GM23338 (cell line): ENCODE measurements at regions not wholly inside any gene's neighbourhood (a gene's known extent, or its start where the extent isn't known, plus 50 kb on each side); places are given as distances from the start of the nearest gene placed in this dataset.

Experiments used
- ATAC-seq: fragments of 200-7000 bp; cut with Tn5 transposase; 3 replicates; pipeline ENCODE4 v1.9.1; 2020
- DNase-seq: peaks from one replicate; pipeline ENCODE4 v3.0.0-alpha.2; 2015; ENCODE audit warnings: low spot score
- H2AFZ ChIP-seq: fragments of 200-600 bp; sonication (generic); 2 replicates; pipeline ENCODE4 v1.8.0; 2016; ENCODE audit warnings: antibody characterized with exemption, mild to moderate bottlenecking, moderate library complexity
- H3F3A ChIP-seq: fragments of 200-600 bp; sonication (generic); replicated peaks from 2 replicates; pipeline ENCODE4 v1.8.0; 2017; ENCODE audit warnings: antibody characterized with exemption, mixed run types, low read depth
- H3K27ac ChIP-seq: fragments of 200-600 bp; sonication (generic); 2 replicates; pipeline ENCODE4 v1.6.1; 2016; ENCODE audit warnings: low read depth
- H3K27me3 ChIP-seq: fragments of 200-600 bp; sonication (generic); 2 replicates; pipeline ENCODE4 v1.8.0; 2016; ENCODE audit warnings: mild to moderate bottlenecking, mixed run types, moderate library complexity; ENCODE audit not compliant: insufficient read depth
- H3K36me3 ChIP-seq: fragments of 200-600 bp; sonication (generic); 2 replicates; pipeline ENCODE4 v1.8.0; 2016; ENCODE audit warnings: mild to moderate bottlenecking; ENCODE audit not compliant: insufficient read depth
- H3K4me1 ChIP-seq: fragments of 200-600 bp; sonication (generic); 2 replicates; pipeline ENCODE4 v1.8.0; 2016; ENCODE audit warnings: mild to moderate bottlenecking, moderate library complexity; ENCODE audit not compliant: insufficient read depth
- H3K4me2 ChIP-seq: fragments of 200-600 bp; sonication (generic); 2 replicates; pipeline ENCODE4 v1.7.1; 2017; ENCODE audit warnings: mixed run types
- H3K4me3 ChIP-seq: fragments of 200-600 bp; sonication (generic); 2 replicates; pipeline ENCODE4 v1.6.1; 2016; ENCODE audit warnings: mixed run types
- H3K79me2 ChIP-seq: fragments of 200-600 bp; sonication (generic); replicated peaks from 2 replicates; pipeline ENCODE4 v1.8.0; 2017; ENCODE audit warnings: mild to moderate bottlenecking; ENCODE audit not compliant: insufficient read depth
- H3K9me2 ChIP-seq: fragments of 200-600 bp; sonication (generic); 2 replicates; pipeline ENCODE4 v1.8.0; 2017; ENCODE audit not compliant: insufficient read depth
- H4K20me1 ChIP-seq: fragments of 200-600 bp; sonication (generic); replicated peaks from 2 replicates; pipeline ENCODE4 v1.8.0; 2017; ENCODE audit warnings: mild to moderate bottlenecking; ENCODE audit not compliant: insufficient read depth
- H3K27ac Mint-ChIP-seq: 2 replicates; pipeline ENCODE4 v1.8.0; 2020; ENCODE audit warnings: inconsistent platforms, mild to moderate bottlenecking, moderate library complexity, mixed read lengths
- H3K27me3 Mint-ChIP-seq: 3 replicates; pipeline ENCODE4 v1.8.0; 2022; ENCODE audit warnings: low read depth, mild to moderate bottlenecking, moderate library complexity, mixed read lengths, inconsistent platforms; ENCODE audit not compliant: insufficient read depth, poor library complexity
- H3K36me3 Mint-ChIP-seq: 3 replicates; pipeline ENCODE4 v1.8.0; 2021; ENCODE audit warnings: low read depth, mild to moderate bottlenecking, inconsistent platforms, moderate library complexity, mixed read lengths
- H3K4me1 Mint-ChIP-seq: 3 replicates; pipeline ENCODE4 v1.8.0; 2020; ENCODE audit warnings: mild to moderate bottlenecking, inconsistent platforms, mixed read lengths
- H3K4me3 Mint-ChIP-seq: 3 replicates; pipeline ENCODE4 v1.8.0; 2021; ENCODE audit warnings: moderate library complexity, mild to moderate bottlenecking, inconsistent platforms, mixed read lengths
- H3K9me3 Mint-ChIP-seq: 3 replicates; pipeline ENCODE4 v1.8.0; 2020; ENCODE audit warnings: moderate library complexity, mild to moderate bottlenecking, inconsistent platforms, mixed read lengths
- CREB1 ChIP-seq: fragments of 250-450 bp; sonication (Bioruptor Pico); IDR thresholded peaks from 2 replicates; pipeline ENCODE4 v1.5.0; 2020; ENCODE audit warnings: low read depth, mild to moderate bottlenecking, moderate library complexity
- EZH2 ChIP-seq: fragments of 200-600 bp; sonication (generic); IDR thresholded peaks from one replicate; pipeline ENCODE4 v1.8.0; 2017; ENCODE audit warnings: antibody characterized with exemption, mild to moderate bottlenecking, low read depth; ENCODE audit not compliant: unreplicated experiment
- EZH2phosphoT487 ChIP-seq: fragments of 200-600 bp; sonication (generic); IDR thresholded peaks from one replicate; pipeline ENCODE4 v1.8.1; 2018; ENCODE audit warnings: antibody characterized with exemption; ENCODE audit not compliant: unreplicated experiment
- JUNB ChIP-seq: IDR thresholded peaks from one replicate; pipeline ENCODE4 v1.6.1; 2016; ENCODE audit warnings: antibody characterized with exemption; ENCODE audit not compliant: unreplicated experiment
- NANOG ChIP-seq: IDR thresholded peaks from 2 replicates; pipeline ENCODE4 v1.6.1; 2016; ENCODE audit warnings: antibody characterized with exemption, borderline replicate concordance
- POLR2AphosphoS5 ChIP-seq: IDR thresholded peaks from 2 replicates; pipeline ENCODE4 v1.6.1; 2016; ENCODE audit warnings: antibody characterized with exemption, low read depth
- STAT1 ChIP-seq: IDR thresholded peaks from one replicate; pipeline ENCODE4 v1.6.1; 2016; ENCODE audit warnings: antibody characterized with exemption; ENCODE audit not compliant: unreplicated experiment
- ZNF114 ChIP-seq: fragments of 250-450 bp; sonication (Bioruptor Pico); IDR thresholded peaks from 2 replicates; pipeline ENCODE4 v1.5.0; 2020; ENCODE audit warnings: mild to moderate bottlenecking, moderate library complexity
- ZNF331 ChIP-seq: fragments of 250-450 bp; sonication (Bioruptor Pico); IDR thresholded peaks from 2 replicates; pipeline ENCODE4 v1.5.0; 2020; ENCODE audit warnings: low read depth, mild to moderate bottlenecking, moderate library complexity
- TF ChIP-seq, protein P1 (sequence below): IDR thresholded peaks from one replicate; pipeline ENCODE4 v1.6.1; 2018; ENCODE audit warnings: antibody characterized with exemption; ENCODE audit not compliant: unreplicated experiment
- TF ChIP-seq, protein P2 (sequence below), 2 experiments: fragments of 200-600 bp in 1 of 2; sonication (generic) in 1 of 2; conservative IDR thresholded peaks; 2 replicates each; pipeline versions ENCODE4 v1.5.1 to v1.6.1; 2016 to 2017; ENCODE audit warnings: antibody characterized with exemption in 2 of 2, low read depth in 2 of 2, mild to moderate bottlenecking in 2 of 2, moderate library complexity in 1 of 2
- TF ChIP-seq, protein P3 (sequence below): IDR thresholded peaks from 2 replicates; pipeline ENCODE4 v1.6.1; 2016; ENCODE audit warnings: antibody characterized with exemption
- TF ChIP-seq, protein P4 (sequence below): fragments of 250-450 bp; sonication (Bioruptor Pico); IDR thresholded peaks from 2 replicates; pipeline ENCODE4 v1.5.0; 2020; ENCODE audit warnings: mild to moderate bottlenecking, moderate library complexity

DNA sequence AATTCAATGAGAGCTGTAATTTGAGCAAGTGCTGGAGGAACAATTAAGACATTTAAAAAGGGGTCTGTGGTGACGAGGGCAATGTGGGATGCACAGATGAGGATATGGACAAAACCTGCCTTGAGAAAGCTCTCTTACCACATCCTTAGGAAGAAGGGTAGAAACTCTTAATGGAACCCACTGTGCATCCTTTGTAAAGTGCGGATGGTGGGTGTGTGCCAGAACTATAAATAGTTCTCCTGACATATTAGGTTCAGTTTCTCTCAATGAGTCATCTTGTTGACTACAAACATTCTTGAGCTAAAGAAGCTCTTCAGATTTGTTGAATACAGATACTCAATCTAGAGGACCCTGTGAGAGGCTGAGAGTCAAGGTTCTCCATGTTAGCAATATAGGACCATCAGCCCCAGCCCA, 106.1 kb upstream of the ANO4 start (continued):
- TF ChIP-seq EZH2phosphoT487, result no peak
- TF ChIP-seq STAT1, result no peak
- TF ChIP-seq NANOG, result no peak
- no peak for TF ChIP-seq JUNB
- no peak for TF ChIP-seq CREB1 (CRISPR knock-in tag)
- TF ChIP-seq, protein P1, sequence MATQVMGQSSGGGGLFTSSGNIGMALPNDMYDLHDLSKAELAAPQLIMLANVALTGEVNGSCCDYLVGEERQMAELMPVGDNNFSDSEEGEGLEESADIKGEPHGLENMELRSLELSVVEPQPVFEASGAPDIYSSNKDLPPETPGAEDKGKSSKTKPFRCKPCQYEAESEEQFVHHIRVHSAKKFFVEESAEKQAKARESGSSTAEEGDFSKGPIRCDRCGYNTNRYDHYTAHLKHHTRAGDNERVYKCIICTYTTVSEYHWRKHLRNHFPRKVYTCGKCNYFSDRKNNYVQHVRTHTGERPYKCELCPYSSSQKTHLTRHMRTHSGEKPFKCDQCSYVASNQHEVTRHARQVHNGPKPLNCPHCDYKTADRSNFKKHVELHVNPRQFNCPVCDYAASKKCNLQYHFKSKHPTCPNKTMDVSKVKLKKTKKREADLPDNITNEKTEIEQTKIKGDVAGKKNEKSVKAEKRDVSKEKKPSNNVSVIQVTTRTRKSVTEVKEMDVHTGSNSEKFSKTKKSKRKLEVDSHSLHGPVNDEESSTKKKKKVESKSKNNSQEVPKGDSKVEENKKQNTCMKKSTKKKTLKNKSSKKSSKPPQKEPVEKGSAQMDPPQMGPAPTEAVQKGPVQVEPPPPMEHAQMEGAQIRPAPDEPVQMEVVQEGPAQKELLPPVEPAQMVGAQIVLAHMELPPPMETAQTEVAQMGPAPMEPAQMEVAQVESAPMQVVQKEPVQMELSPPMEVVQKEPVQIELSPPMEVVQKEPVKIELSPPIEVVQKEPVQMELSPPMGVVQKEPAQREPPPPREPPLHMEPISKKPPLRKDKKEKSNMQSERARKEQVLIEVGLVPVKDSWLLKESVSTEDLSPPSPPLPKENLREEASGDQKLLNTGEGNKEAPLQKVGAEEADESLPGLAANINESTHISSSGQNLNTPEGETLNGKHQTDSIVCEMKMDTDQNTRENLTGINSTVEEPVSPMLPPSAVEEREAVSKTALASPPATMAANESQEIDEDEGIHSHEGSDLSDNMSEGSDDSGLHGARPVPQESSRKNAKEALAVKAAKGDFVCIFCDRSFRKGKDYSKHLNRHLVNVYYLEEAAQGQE, result no peak

DNA sequence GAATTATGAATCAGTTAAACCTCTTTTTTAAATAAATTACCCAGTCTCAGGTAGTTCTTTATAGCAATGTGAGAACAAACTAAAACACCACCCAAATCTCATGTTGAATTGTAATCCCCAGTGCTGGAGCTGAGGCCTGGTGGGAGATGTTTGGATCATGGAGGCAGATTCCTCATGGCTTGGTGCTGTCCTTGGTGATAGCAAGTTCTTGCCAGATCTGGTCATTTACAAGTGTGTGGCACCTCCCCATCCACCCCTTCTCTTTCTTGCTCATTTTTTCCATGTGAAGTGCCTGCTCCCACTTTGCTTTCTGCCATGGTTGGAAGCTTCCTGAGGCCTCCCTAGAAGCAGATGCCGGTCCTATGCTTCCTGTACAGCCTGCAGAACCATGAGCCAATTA, 102.1 kb upstream of the ANO4 start:
- Histone ChIP-seq H3K4me2 (no peak overlapping the region), H3K4me3 (no peak overlapping the region), H3F3A (no peaks in the 10 kb centered on the region), H2AFZ (no peak overlapping the region), H3K27ac (no peak overlapping the region), H3K36me3 (no peaks in the 10 kb centered on the region), H4K20me1 (no peaks in the 10 kb centered on the region), H3K79me2 (no peaks in the 10 kb centered on the region), H3K27me3 (no peaks in the 10 kb centered on the region), H3K9me2 (peaks cover 6% of the 10 kb centered on the region; the same call in 1 of the 2 replicates), H3K4me1 (no peaks in the 10 kb centered on the region)
- TF ChIP-seq EZH2 (no peak), POLR2AphosphoS5 (no peak), ZNF331 (no peak), EZH2phosphoT487 (no peak), ZNF114 (CRISPR knock-in tag) (no peak), NANOG (no peak), JUNB (no peak)
- TF ChIP-seq, protein P2, sequence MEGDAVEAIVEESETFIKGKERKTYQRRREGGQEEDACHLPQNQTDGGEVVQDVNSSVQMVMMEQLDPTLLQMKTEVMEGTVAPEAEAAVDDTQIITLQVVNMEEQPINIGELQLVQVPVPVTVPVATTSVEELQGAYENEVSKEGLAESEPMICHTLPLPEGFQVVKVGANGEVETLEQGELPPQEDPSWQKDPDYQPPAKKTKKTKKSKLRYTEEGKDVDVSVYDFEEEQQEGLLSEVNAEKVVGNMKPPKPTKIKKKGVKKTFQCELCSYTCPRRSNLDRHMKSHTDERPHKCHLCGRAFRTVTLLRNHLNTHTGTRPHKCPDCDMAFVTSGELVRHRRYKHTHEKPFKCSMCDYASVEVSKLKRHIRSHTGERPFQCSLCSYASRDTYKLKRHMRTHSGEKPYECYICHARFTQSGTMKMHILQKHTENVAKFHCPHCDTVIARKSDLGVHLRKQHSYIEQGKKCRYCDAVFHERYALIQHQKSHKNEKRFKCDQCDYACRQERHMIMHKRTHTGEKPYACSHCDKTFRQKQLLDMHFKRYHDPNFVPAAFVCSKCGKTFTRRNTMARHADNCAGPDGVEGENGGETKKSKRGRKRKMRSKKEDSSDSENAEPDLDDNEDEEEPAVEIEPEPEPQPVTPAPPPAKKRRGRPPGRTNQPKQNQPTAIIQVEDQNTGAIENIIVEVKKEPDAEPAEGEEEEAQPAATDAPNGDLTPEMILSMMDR (conservative IDR thresholded peaks at IDR 0.05; ENCODE audit: low read depth in 2 of 2), result no peak
- TF ChIP-seq, protein P3, sequence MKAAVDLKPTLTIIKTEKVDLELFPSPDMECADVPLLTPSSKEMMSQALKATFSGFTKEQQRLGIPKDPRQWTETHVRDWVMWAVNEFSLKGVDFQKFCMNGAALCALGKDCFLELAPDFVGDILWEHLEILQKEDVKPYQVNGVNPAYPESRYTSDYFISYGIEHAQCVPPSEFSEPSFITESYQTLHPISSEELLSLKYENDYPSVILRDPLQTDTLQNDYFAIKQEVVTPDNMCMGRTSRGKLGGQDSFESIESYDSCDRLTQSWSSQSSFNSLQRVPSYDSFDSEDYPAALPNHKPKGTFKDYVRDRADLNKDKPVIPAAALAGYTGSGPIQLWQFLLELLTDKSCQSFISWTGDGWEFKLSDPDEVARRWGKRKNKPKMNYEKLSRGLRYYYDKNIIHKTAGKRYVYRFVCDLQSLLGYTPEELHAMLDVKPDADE, result no peak
- TF ChIP-seq, protein P4, sequence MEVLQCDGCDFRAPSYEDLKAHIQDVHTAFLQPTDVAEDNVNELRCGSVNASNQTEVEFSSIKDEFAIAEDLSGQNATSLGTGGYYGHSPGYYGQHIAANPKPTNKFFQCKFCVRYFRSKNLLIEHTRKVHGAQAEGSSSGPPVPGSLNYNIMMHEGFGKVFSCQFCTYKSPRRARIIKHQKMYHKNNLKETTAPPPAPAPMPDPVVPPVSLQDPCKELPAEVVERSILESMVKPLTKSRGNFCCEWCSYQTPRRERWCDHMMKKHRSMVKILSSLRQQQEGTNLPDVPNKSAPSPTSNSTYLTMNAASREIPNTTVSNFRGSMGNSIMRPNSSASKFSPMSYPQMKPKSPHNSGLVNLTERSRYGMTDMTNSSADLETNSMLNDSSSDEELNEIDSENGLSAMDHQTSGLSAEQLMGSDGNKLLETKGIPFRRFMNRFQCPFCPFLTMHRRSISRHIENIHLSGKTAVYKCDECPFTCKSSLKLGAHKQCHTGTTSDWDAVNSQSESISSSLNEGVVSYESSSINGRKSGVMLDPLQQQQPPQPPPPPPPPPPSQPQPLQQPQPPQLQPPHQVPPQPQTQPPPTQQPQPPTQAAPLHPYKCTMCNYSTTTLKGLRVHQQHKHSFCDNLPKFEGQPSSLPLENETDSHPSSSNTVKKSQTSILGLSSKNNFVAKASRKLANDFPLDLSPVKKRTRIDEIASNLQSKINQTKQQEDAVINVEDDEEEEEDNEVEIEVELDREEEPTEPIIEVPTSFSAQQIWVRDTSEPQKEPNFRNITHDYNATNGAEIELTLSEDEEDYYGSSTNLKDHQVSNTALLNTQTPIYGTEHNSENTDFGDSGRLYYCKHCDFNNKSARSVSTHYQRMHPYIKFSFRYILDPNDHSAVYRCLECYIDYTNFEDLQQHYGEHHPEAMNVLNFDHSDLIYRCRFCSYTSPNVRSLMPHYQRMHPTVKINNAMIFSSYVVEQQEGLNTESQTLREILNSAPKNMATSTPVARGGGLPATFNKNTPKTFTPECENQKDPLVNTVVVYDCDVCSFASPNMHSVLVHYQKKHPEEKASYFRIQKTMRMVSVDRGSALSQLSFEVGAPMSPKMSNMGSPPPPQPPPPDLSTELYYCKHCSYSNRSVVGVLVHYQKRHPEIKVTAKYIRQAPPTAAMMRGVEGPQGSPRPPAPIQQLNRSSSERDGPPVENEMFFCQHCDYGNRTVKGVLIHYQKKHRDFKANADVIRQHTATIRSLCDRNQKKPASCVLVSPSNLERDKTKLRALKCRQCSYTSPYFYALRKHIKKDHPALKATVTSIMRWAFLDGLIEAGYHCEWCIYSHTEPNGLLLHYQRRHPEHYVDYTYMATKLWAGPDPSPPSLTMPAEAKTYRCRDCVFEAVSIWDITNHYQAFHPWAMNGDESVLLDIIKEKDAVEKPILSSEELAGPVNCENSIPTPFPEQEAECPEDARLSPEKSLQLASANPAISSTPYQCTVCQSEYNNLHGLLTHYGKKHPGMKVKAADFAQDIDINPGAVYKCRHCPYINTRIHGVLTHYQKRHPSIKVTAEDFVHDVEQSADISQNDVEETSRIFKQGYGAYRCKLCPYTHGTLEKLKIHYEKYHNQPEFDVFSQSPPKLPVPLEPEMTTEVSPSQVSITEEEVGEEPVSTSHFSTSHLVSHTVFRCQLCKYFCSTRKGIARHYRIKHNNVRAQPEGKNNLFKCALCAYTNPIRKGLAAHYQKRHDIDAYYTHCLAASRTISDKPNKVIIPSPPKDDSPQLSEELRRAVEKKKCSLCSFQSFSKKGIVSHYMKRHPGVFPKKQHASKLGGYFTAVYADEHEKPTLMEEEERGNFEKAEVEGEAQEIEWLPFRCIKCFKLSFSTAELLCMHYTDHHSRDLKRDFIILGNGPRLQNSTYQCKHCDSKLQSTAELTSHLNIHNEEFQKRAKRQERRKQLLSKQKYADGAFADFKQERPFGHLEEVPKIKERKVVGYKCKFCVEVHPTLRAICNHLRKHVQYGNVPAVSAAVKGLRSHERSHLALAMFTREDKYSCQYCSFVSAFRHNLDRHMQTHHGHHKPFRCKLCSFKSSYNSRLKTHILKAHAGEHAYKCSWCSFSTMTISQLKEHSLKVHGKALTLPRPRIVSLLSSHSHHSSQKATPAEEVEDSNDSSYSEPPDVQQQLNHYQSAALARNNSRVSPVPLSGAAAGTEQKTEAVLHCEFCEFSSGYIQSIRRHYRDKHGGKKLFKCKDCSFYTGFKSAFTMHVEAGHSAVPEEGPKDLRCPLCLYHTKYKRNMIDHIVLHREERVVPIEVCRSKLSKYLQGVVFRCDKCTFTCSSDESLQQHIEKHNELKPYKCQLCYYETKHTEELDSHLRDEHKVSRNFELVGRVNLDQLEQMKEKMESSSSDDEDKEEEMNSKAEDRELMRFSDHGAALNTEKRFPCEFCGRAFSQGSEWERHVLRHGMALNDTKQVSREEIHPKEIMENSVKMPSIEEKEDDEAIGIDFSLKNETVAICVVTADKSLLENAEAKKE (CRISPR knock-in tag), result no peak
- Mint-ChIP-seq H3K27me3 (peaks cover 4% of the 10 kb centered on the region), H3K4me1 (peaks cover 3% of the 10 kb centered on the region; the same call in 1 of the 3 replicates), H3K36me3 (no peaks in the 10 kb centered on the region), H3K9me3 (no peaks in the 10 kb centered on the region; the same call in 1 of the 3 replicates), H3K27ac (no peak overlapping the region), H3K4me3 (no peak overlapping the region)
- ATAC-seq (no peak), DNase-seq (no peak)
